T-cell (primary cell): ENCODE measurements at regions not wholly inside any gene's neighbourhood (a gene's known extent, or its start where the extent isn't known, plus 50 kb on each side); places are given as distances from the start of the nearest gene placed in this dataset.

ENCODE experiments used
- ATAC-seq, 4 experiments: fragments of 200-7000 bp in 3 of 4; fragments of 150-1000 bp in 1 of 4; cut with Tn5 transposase; replicated peaks in 1 of 4; 1 replicate in 3 of 4; 2 replicates in 1 of 4; pipeline ENCODE4 v1.10.0; 2021; ENCODE audit warnings: moderate library complexity in 3 of 4, mild to moderate bottlenecking in 2 of 4, moderate number of reproducible peaks in 1 of 4
- CTCF ChIA-PET, 2 donors: fragments of 300-600 bp; sonication (Branson Sonifier 250); formaldehyde crosslinking; loops; one replicate each; lab custom pipeline; 2022; ENCODE audit warnings: antibody characterized with exemption in 2 of 2; lab: Charles Lee
- POLR2A ChIA-PET, 2 donors: fragments of 300-600 bp; sonication (Branson Sonifier 250); formaldehyde crosslinking; loops; one replicate each; lab custom pipeline; 2022; ENCODE audit warnings: antibody characterized with exemption in 2 of 2; lab: Charles Lee
- DNase-seq, 35 experiments: peaks; one replicate each; pipeline versions ENCODE4 v3.0.0 to v3.0.0-alpha.2; 2013 to 2023
- H3K27ac ChIP-seq: one replicate; pipeline ENCODE4 v1.5.1; 2013; ENCODE audit warnings: low read length
- H3K27me3 ChIP-seq, 2 experiments: replicated peaks in 1 of 2; 1 replicate in 1 of 2; 2 replicates in 1 of 2; pipeline versions ENCODE4 v1.6.1 to v1.7.0; 2013; ENCODE audit warnings: low read length in 1 of 2, mixed read lengths in 1 of 2; ENCODE audit not compliant: control insufficient read depth in 2 of 2, insufficient read depth in 2 of 2; ENCODE audit errors: extremely low read depth in 1 of 2
- H3K36me3 ChIP-seq, 2 donors: 1 replicate in 1 of 2; 2 replicates in 1 of 2; pipeline versions ENCODE4 v1.6.1 to v1.7.0; 2013; ENCODE audit warnings: low read length in 1 of 2; ENCODE audit not compliant: control insufficient read depth in 2 of 2, insufficient read depth in 1 of 2; ENCODE audit errors: extremely low read depth in 1 of 2
- H3K4me1 ChIP-seq, 2 experiments: 1 replicate in 1 of 2; 2 replicates in 1 of 2; pipeline versions ENCODE4 v1.6.1 to v1.7.0; 2013; ENCODE audit warnings: low read length in 2 of 2, mixed read lengths in 1 of 2; ENCODE audit not compliant: insufficient read depth in 2 of 2, control insufficient read depth in 1 of 2; ENCODE audit errors: extremely low read depth in 1 of 2
- H3K4me3 ChIP-seq, 2 donors: 1 replicate in 1 of 2; 2 replicates in 1 of 2; pipeline versions ENCODE4 v1.5.1 to v1.7.0; 2013; ENCODE audit warnings: mild to moderate bottlenecking in 2 of 2, low read length in 1 of 2, moderate library complexity in 1 of 2; ENCODE audit not compliant: control insufficient read depth in 1 of 2; ENCODE audit errors: extremely low read depth in 1 of 2
- H3K9me3 ChIP-seq: 2 replicates; pipeline ENCODE4 v1.7.0; 2013
- H3K27ac Mint-ChIP-seq, 2 donors: one replicate each; pipeline ENCODE4 v1.8.0; 2020 to 2021; ENCODE audit warnings: mild to moderate bottlenecking in 2 of 2, mixed read lengths in 2 of 2
- H3K27me3 Mint-ChIP-seq, 2 donors: one replicate each; pipeline ENCODE4 v1.8.0; 2021 to 2022; ENCODE audit warnings: mixed read lengths in 2 of 2
- H3K36me3 Mint-ChIP-seq: one replicate; pipeline ENCODE4 v1.8.0; 2021; ENCODE audit warnings: mixed read lengths
- H3K4me1 Mint-ChIP-seq, 3 donors: one replicate each; pipeline ENCODE4 v1.8.0; 2020 to 2022; ENCODE audit warnings: mixed read lengths in 3 of 3, mild to moderate bottlenecking in 1 of 3
- H3K4me3 Mint-ChIP-seq, 3 donors: one replicate each; pipeline ENCODE4 v1.8.0; 2020 to 2022; ENCODE audit warnings: mild to moderate bottlenecking in 3 of 3, mixed read lengths in 3 of 3, moderate library complexity in 3 of 3
- H3K9me3 Mint-ChIP-seq, 3 donors: one replicate each; pipeline ENCODE4 v1.8.0; 2020 to 2022; ENCODE audit warnings: mixed read lengths in 3 of 3
- WGBS: methylation state at CpG from one replicate; pipeline ENCODE4 v1.1.5; 2013; ENCODE audit warnings: missing lambda C conversion rate; ENCODE audit not compliant: insufficient coverage; 5-methylcytosine and 5-hydroxymethylcytosine counted together

- WGBS: no CpG with 5 or more reads among the region's 3 CpGs
- POLR2A ChIA-PET: no interaction called here
These were observed 266.4 kb upstream of the G2E3 start for GRCh38 chr14:30292541-30292940.

GRCh38 chr14:30295980-30296379 is 263.0 kb upstream of the G2E3 start:
- H3K27ac Mint-ChIP-seq: no peak overlapping the region

More at GRCh38 chr14:30292541-30292940, 266.4 kb upstream of the G2E3 start:
- peaks cover 0 to 6% (median 2%) of the 10 kb centered on the region in 3 donors for H3K4me1 Mint-ChIP-seq
- ATAC-seq: no peak
- H3K36me3 Mint-ChIP-seq: no peaks in the 10 kb centered on the region
- no peak overlapping the region for H3K4me3 Mint-ChIP-seq
- H3K9me3 ChIP-seq: no peaks in the 10 kb centered on the region
- no peak overlapping the region for H3K27ac Mint-ChIP-seq
- CTCF ChIA-PET: no interaction called here
- H3K4me1 ChIP-seq: no peaks in the 10 kb centered on the region
- peaks cover 0 to 4% (median 0%) of the 10 kb centered on the region in 3 donors for H3K9me3 Mint-ChIP-seq
- peaks cover 3 to 4% of the 10 kb centered on the region in 2 donors for H3K27me3 Mint-ChIP-seq
- DNase-seq: no peak
- H3K27ac ChIP-seq: no peak overlapping the region
- no peaks in the 10 kb centered on the region for H3K36me3 ChIP-seq
- H3K4me3 ChIP-seq: no peak overlapping the region
- no peaks in the 10 kb centered on the region for H3K27me3 ChIP-seq

GRCh38 chr14:30296931-30297405 is 262.0 kb upstream of the G2E3 start:
- peaks cover 0 to 6% (median 2%) of the 10 kb centered on the region in 3 donors for H3K4me1 Mint-ChIP-seq
- no peak for ATAC-seq
- H3K9me3 ChIP-seq: no peaks in the 10 kb centered on the region
- H3K27me3 Mint-ChIP-seq: peaks cover 4 to 7% of the 10 kb centered on the region in 2 donors
- H3K4me1 ChIP-seq: no peaks in the 10 kb centered on the region
- no peaks in the 10 kb centered on the region for H3K27me3 ChIP-seq
- H3K36me3 ChIP-seq: no peaks in the 10 kb centered on the region
- no peak overlapping the region for H3K27ac Mint-ChIP-seq
- 0% methylated on average over 1 of the region's 11 CpGs for WGBS
- H3K36me3 Mint-ChIP-seq: no peaks in the 10 kb centered on the region
- DNase-seq: no peak
- H3K4me3 Mint-ChIP-seq: no peak overlapping the region
- H3K4me3 ChIP-seq: no peak overlapping the region
- H3K9me3 Mint-ChIP-seq: peaks cover 0 to 4% (median 0%) of the 10 kb centered on the region in 3 donors
- CTCF ChIA-PET: no interaction called here
- POLR2A ChIA-PET: no interaction called here
- H3K27ac ChIP-seq: no peak overlapping the region

More at GRCh38 chr14:30295980-30296379, 263.0 kb upstream of the G2E3 start:
- no peak overlapping the region for H3K27ac ChIP-seq
- ChIA-PET POLR2A (no interaction called here), CTCF (no interaction called here)
- no peaks in the 10 kb centered on the region for H3K4me1 ChIP-seq
- Mint-ChIP-seq H3K27me3 (peaks cover 4 to 7% of the 10 kb centered on the region in 2 donors), H3K9me3 (peaks cover 0 to 4% (median 0%) of the 10 kb centered on the region in 3 donors), H3K36me3 (no peaks in the 10 kb centered on the region), H3K4me3 (no peak overlapping the region), H3K4me1 (peaks cover 0 to 6% (median 2%) of the 10 kb centered on the region in 3 donors)
- DNase-seq: no peak
- H3K4me3 ChIP-seq: no peak overlapping the region
- no peaks in the 10 kb centered on the region for H3K9me3 ChIP-seq
- no peak for ATAC-seq
- H3K27me3 ChIP-seq: no peaks in the 10 kb centered on the region
- H3K36me3 ChIP-seq: no peaks in the 10 kb centered on the region

- no peaks in the 10 kb centered on the region for H3K9me3 ChIP-seq
- CTCF ChIA-PET: interaction anchor here in 1 of 2 donors (0.7 kb wide), 1 partner anchor 15 kb away, joined by 3 read pairs; no protein-coding TSS in a partner anchor
- Mint-ChIP-seq H3K36me3 (no peaks in the 10 kb centered on the region), H3K9me3 (peaks cover 0 to 4% (median 0%) of the 10 kb centered on the region in 3 donors), H3K27me3 (peaks cover 3 to 7% of the 10 kb centered on the region in 2 donors), H3K4me3 (no peak overlapping the region), H3K27ac (no peak overlapping the region), H3K4me1 (peaks cover 0 to 6% (median 2%) of the 10 kb centered on the region in 3 donors)
- H3K27me3 ChIP-seq: no peaks in the 10 kb centered on the region
- POLR2A ChIA-PET: no interaction called here
- H3K36me3 ChIP-seq: no peaks in the 10 kb centered on the region
- no peak for DNase-seq
- H3K4me3 ChIP-seq: no peak overlapping the region
- no peak overlapping the region for H3K27ac ChIP-seq
- H3K4me1 ChIP-seq: no peaks in the 10 kb centered on the region
- ATAC-seq: no peak
- WGBS: 86% methylated on average over 4 of the region's 10 CpGs
These were observed 260.8 kb upstream of the G2E3 start for GRCh38 chr14:30297876-30298795.

- no peaks in the 10 kb centered on the region for H3K9me3 ChIP-seq
- DNase-seq: no peak
- Mint-ChIP-seq H3K4me3 (no peak overlapping the region), H3K4me1 (peaks cover 0 to 6% (median 2%) of the 10 kb centered on the region in 3 donors), H3K27me3 (peaks cover 0 to 7% of the 10 kb centered on the region in 2 donors), H3K9me3 (peaks cover 0 to 4% (median 0%) of the 10 kb centered on the region in 3 donors), H3K36me3 (no peaks in the 10 kb centered on the region), H3K27ac (no peak overlapping the region)
- CTCF ChIA-PET: no interaction called here
- POLR2A ChIA-PET: no interaction called here
- no peak for ATAC-seq
- WGBS: 64% methylated on average over 5 of the region's 8 CpGs
- no peaks in the 10 kb centered on the region for H3K36me3 ChIP-seq
- no peaks in the 10 kb centered on the region for H3K27me3 ChIP-seq
- no peak overlapping the region for H3K27ac ChIP-seq
- H3K4me1 ChIP-seq: no peaks in the 10 kb centered on the region
- H3K4me3 ChIP-seq: no peak overlapping the region
These were observed 259.0 kb upstream of the G2E3 start for GRCh38 chr14:30299915-30300314.

GRCh38 chr14:30303350-30303749 is 255.6 kb upstream of the G2E3 start:
- Histone ChIP-seq H3K4me1 (no peaks in the 10 kb centered on the region), H3K9me3 (no peaks in the 10 kb centered on the region), H3K27me3 (no peaks in the 10 kb centered on the region), H3K4me3 (no peak overlapping the region), H3K36me3 (no peaks in the 10 kb centered on the region), H3K27ac (no peak overlapping the region)
- Mint-ChIP-seq H3K4me3 (no peak overlapping the region), H3K27me3 (peaks cover 0 to 7% of the 10 kb centered on the region in 2 donors), H3K9me3 (no peaks in the 10 kb centered on the region), H3K27ac (no peak overlapping the region), H3K4me1 (no peaks in the 10 kb centered on the region), H3K36me3 (no peaks in the 10 kb centered on the region)
- 50% methylated on average over 1 of the region's 1 CpG for WGBS
- DNase-seq (no peak), ATAC-seq (no peak)
- ChIA-PET POLR2A (no interaction called here), CTCF (no interaction called here)
